ENCODE measurements at regions not wholly inside any gene's neighbourhood (a gene's known extent, or its start where the extent isn't known, plus 50 kb on each side); places are given as distances from the start of the nearest gene placed in this dataset.

- FAIRE-seq (no peak), DNase-seq (ENCODE audit: low spot score) (no peak), ATAC-seq (no peak)
- ChIA-PET CTCF (ENCODE audit: low intra/inter-chr PET ratio, low total read pairs) (no interaction called here), POLR2A (no interaction called here)
- Histone ChIP-seq H3K27me3 (ENCODE audit: control insufficient read depth in 1 of 2, insufficient read depth in 2 of 2, low read length in 2 of 2) (no peaks in the 10 kb centered on the region), H3K4me1 (ENCODE audit: insufficient read depth, low read length) (no peaks in the 10 kb centered on the region), H3K4me2 (ENCODE audit: low read depth, low read length) (no peak overlapping the region), H3K9me3 (ENCODE audit: low read length) (no peaks in the 10 kb centered on the region), H3K4me3 (replicated peaks in 1 of 3; ENCODE audit: insufficient read depth in 1 of 3, low read depth in 2 of 3, low read length in 3 of 3) (no peak overlapping the region), H3K9ac (ENCODE audit: insufficient read depth, low read depth, low read length) (no peak overlapping the region), H3K27ac (ENCODE audit: extremely low read length, insufficient read depth, low read length) (no peak overlapping the region), H3K36me3 (replicated peaks in 1 of 2; ENCODE audit: control insufficient read depth in 1 of 2, insufficient read depth in 2 of 2, low read length in 2 of 2) (no peaks in the 10 kb centered on the region), H3K79me2 (ENCODE audit: insufficient read depth, low read length) (no peaks in the 10 kb centered on the region), H4K20me1 (ENCODE audit: insufficient read depth, low read length) (no peaks in the 10 kb centered on the region), H2AFZ (ENCODE audit: low read length) (no peak overlapping the region)
- intact Hi-C loops (cut with micrococcal nuclease; ENCODE audit: unreplicated experiment) = no loop called here
- TF ChIP-seq GPN1 (CRISPR knock-in tag; IDR thresholded peaks at IDR 0.05; ENCODE audit: borderline replicate concordance) (no peak), ZNF850 (CRISPR knock-in tag; conservative IDR thresholded peaks at IDR 0.05) (no peak), ZNF558 (CRISPR knock-in tag; IDR thresholded peaks at IDR 0.05; ENCODE audit: borderline replicate concordance) (no peak), ZNF839 (CRISPR knock-in tag; IDR thresholded peaks at IDR 0.05; ENCODE audit: borderline replicate concordance) (no peak), DDIT3 (CRISPR knock-in tag; IDR thresholded peaks at IDR 0.05) (no peak), GRHL1 (CRISPR knock-in tag; conservative IDR thresholded peaks at IDR 0.05) (no peak), PRDM15 (CRISPR knock-in tag; IDR thresholded peaks at IDR 0.05) (no peak), ZNF564 (CRISPR knock-in tag; IDR thresholded peaks at IDR 0.05) (no peak)
- BruUV-seq (replicated peaks) = no TSS peak
- in situ Hi-C loops (cut with HindIII; ENCODE audit: extremely low pct_ligation_motif_present, low pct_unique_long_range_greater_than_20kb) = no loop called here
- 84% methylated on average over 3 of the region's 3 CpGs for WGBS (ENCODE audit: low lambda C conversion rate)
Measured at GRCh38 chrX:46279925-46280313, 265.3 kb downstream of the ZNF674 start.
